Neuronal stem cell (in vitro differentiated cells): ENCODE measurements at regions not wholly inside any gene's neighbourhood (a gene's known extent, or its start where the extent isn't known, plus 50 kb on each side); places are given as distances from the start of the nearest gene placed in this dataset.

Source experiments
- DNase-seq: peaks from one replicate; pipeline ENCODE4 v3.0.0-alpha.2; 2013; ENCODE audit warnings: low spot score
- H2AFZ ChIP-seq: one replicate; pipeline ENCODE4 v1.6.1; 2013; ENCODE audit warnings: mild to moderate bottlenecking, low read length, inconsistent platforms
- H2AK5ac ChIP-seq: 2 replicates; pipeline ENCODE4 v1.6.1; 2013; ENCODE audit warnings: low read depth, mild to moderate bottlenecking, inconsistent platforms, low read length, moderate library complexity, mixed read lengths
- H2BK120ac ChIP-seq: 2 replicates; pipeline ENCODE4 v1.6.1; 2013; ENCODE audit warnings: low read depth, mild to moderate bottlenecking, inconsistent platforms, low read length, moderate library complexity, mixed read lengths
- H2BK12ac ChIP-seq: one replicate; pipeline ENCODE4 v1.6.1; 2013; ENCODE audit warnings: low read length, inconsistent platforms
- H2BK15ac ChIP-seq: 2 replicates; pipeline ENCODE4 v1.6.1; 2013; ENCODE audit warnings: mild to moderate bottlenecking, low read length, inconsistent platforms, mixed read lengths
- H2BK5ac ChIP-seq: one replicate; pipeline ENCODE4 v1.6.1; 2013; ENCODE audit warnings: inconsistent platforms, mild to moderate bottlenecking, low read length, moderate library complexity
- H3K14ac ChIP-seq: one replicate; pipeline ENCODE4 v1.6.1; 2013; ENCODE audit warnings: low read length, inconsistent platforms
- H3K18ac ChIP-seq: 2 replicates; pipeline ENCODE4 v1.6.1; 2013; ENCODE audit warnings: low read length, inconsistent platforms
- H3K23ac ChIP-seq: 2 replicates; pipeline ENCODE4 v1.6.1; 2013; ENCODE audit warnings: low read depth, mild to moderate bottlenecking, mixed read lengths, low read length, inconsistent platforms; ENCODE audit not compliant: poor library complexity
- H3K27ac ChIP-seq: replicated peaks from 3 replicates; pipeline ENCODE4 v1.5.1; 2013; ENCODE audit warnings: low read length, inconsistent platforms
- H3K27me3 ChIP-seq, 3 experiments: 2 replicates each; pipeline ENCODE4 v1.6.1; 2013; ENCODE audit warnings: low read length in 3 of 3, mild to moderate bottlenecking in 2 of 3, inconsistent platforms in 1 of 3, low read depth in 1 of 3, mixed read lengths in 1 of 3, moderate library complexity in 1 of 3; ENCODE audit not compliant: control insufficient read depth in 3 of 3, insufficient read depth in 3 of 3
- H3K36me3 ChIP-seq, 2 donors: replicated peaks in 1 of 2; 2 replicates each; pipeline ENCODE4 v1.6.1; 2013; ENCODE audit warnings: low read length in 2 of 2; ENCODE audit not compliant: control insufficient read depth in 2 of 2, insufficient read depth in 2 of 2
- H3K4ac ChIP-seq: 2 replicates; pipeline ENCODE4 v1.6.1; 2013; ENCODE audit warnings: inconsistent platforms, mild to moderate bottlenecking, low read length, moderate library complexity
- H3K4me1 ChIP-seq, 2 donors: 1 replicate in 1 of 2; 2 replicates in 1 of 2; pipeline ENCODE4 v1.6.1; 2013; ENCODE audit warnings: low read length in 2 of 2, low read depth in 1 of 2; ENCODE audit not compliant: control insufficient read depth in 2 of 2, insufficient read depth in 1 of 2
- H3K4me2 ChIP-seq: one replicate; pipeline ENCODE4 v1.6.1; 2013; ENCODE audit warnings: mild to moderate bottlenecking, low read length, inconsistent platforms; ENCODE audit not compliant: insufficient read depth, poor library complexity, severe bottlenecking
- H3K4me3 ChIP-seq, 2 donors: 2 replicates each; pipeline ENCODE4 v1.5.1; 2013; ENCODE audit warnings: low read length in 2 of 2, mild to moderate bottlenecking in 2 of 2, inconsistent platforms in 1 of 2, moderate library complexity in 1 of 2
- H3K79me1 ChIP-seq: one replicate; pipeline ENCODE4 v1.6.1; 2013; ENCODE audit warnings: low read depth, mild to moderate bottlenecking, inconsistent platforms, low read length, moderate library complexity
- H3K9ac ChIP-seq: one replicate; pipeline ENCODE4 v1.6.1; 2013; ENCODE audit warnings: mild to moderate bottlenecking, low read depth, low read length, inconsistent platforms; ENCODE audit not compliant: poor library complexity
- H3K9me3 ChIP-seq, 2 donors: replicated peaks in 1 of 2; 2 replicates each; pipeline versions ENCODE3 to v1.6.1; 2013; ENCODE audit warnings: low read length in 2 of 2, mild to moderate bottlenecking in 2 of 2, inconsistent platforms in 1 of 2, low read depth in 1 of 2, mixed read lengths in 1 of 2, moderate library complexity in 1 of 2; ENCODE audit not compliant: control insufficient read depth in 2 of 2, insufficient read depth in 1 of 2
- H4K8ac ChIP-seq: one replicate; pipeline ENCODE4 v1.6.1; 2013; ENCODE audit warnings: low read depth, mild to moderate bottlenecking, inconsistent platforms, low read length, moderate library complexity
- H4K91ac ChIP-seq: one replicate; pipeline ENCODE4 v1.6.1; 2013; ENCODE audit warnings: low read length, low read depth, mild to moderate bottlenecking, inconsistent platforms; ENCODE audit not compliant: poor library complexity
- WGBS, 2 donors: extraction: QIAGEN DNeasy Blood & Tissue Kit; methylation state at CpG; one replicate each; pipeline ENCODE4 v1.1.7; 2013; ENCODE audit warnings: missing lambda C conversion rate in 2 of 2, mixed read lengths in 1 of 2; ENCODE audit not compliant: insufficient read length in 2 of 2, insufficient replicate concordance in 1 of 2; ENCODE audit errors: extremely low coverage in 2 of 2; 5-methylcytosine and 5-hydroxymethylcytosine counted together

DNA sequence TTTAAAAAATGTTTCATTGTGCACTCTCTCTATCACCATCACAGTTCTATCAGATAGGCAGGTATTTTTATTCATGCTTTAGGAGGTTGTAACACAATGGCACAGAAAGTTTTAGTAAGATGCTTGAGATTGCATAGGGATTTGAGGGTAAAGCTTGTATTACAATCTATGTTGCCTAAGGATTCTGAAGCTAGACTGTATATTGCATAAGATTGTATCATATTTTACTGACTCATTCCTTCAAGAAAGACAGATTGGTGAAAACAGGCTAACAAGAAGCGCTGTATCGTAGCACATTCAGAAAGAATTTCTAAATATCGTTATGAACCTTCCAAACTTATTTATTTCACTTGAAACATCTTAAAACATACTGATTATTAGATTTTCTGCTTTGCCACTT, 577.7 kb downstream of the EBF1 start:
- H3K79me1 ChIP-seq = no peaks in the 10 kb centered on the region
- no peak overlapping the region for H3K4me3 ChIP-seq
- H3K4ac ChIP-seq = no peak overlapping the region
- no peak overlapping the region for H2BK12ac ChIP-seq
- H2BK5ac ChIP-seq = no peak overlapping the region
- WGBS, 2 donors = no CpG with 5 or more reads among the region's 3 CpGs
- no peak overlapping the region for H2AFZ ChIP-seq
- H3K4me2 ChIP-seq = no peak overlapping the region
- H3K9me3 ChIP-seq = no peaks in the 10 kb centered on the region
- H3K18ac ChIP-seq = no peak overlapping the region
- H2BK15ac ChIP-seq = no peak overlapping the region
- no peak overlapping the region for H3K14ac ChIP-seq
- H4K8ac ChIP-seq = no peak overlapping the region
- H3K27ac ChIP-seq = no peak overlapping the region
- no peak overlapping the region for H2BK120ac ChIP-seq
- no peaks in the 10 kb centered on the region for H3K27me3 ChIP-seq
- H3K4me1 ChIP-seq = no peaks in the 10 kb centered on the region
- no peak overlapping the region for H2AK5ac ChIP-seq
- H3K36me3 ChIP-seq = no peaks in the 10 kb centered on the region
- no peak overlapping the region for H4K91ac ChIP-seq
- no peak overlapping the region for H3K23ac ChIP-seq
- H3K9ac ChIP-seq = no peak overlapping the region
- DNase-seq = no peak

DNA sequence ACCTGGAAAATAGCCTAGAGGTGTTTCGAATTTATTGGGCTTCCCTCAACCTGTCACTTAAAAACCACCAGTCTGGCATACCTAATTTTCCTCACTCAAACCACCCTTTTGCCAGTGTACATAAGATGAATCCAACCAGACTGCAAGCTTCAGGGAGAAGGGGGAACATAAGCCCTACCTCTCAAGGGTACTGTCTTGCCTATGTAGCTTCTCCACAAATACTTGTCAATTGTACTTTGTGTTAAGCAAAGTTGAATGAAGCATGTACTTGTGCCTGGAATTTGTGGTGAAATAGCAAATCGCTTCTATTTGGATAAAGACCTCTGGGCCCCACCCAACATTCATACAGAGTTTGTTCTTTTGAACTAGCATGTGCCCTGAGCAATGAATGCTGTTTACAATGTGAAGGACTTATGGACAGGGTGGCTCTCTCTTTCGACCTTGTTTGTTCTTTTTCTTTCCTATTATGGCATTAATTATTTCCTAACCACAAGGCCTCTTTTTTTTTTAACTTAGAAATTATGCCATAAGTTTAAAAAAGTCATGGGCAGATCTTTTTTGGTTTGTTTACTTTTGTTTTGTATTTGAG, 580.2 kb downstream of the EBF1 start:
- Histone ChIP-seq H3K79me1 (no peaks in the 10 kb centered on the region), H3K36me3 (no peaks in the 10 kb centered on the region), H3K14ac (no peak overlapping the region), H3K4me1 (no peaks in the 10 kb centered on the region), H4K8ac (no peak overlapping the region), H2AFZ (no peak overlapping the region), H3K27me3 (no peaks in the 10 kb centered on the region), H3K18ac (no peak overlapping the region), H2AK5ac (no peak overlapping the region), H2BK12ac (no peak overlapping the region), H2BK120ac (no peak overlapping the region), H2BK5ac (no peak overlapping the region), H3K9me3 (no peaks in the 10 kb centered on the region), H3K4me2 (no peak overlapping the region), H2BK15ac (no peak overlapping the region), H3K23ac (no peak overlapping the region), H3K4me3 (no peak overlapping the region), H3K27ac (no peak overlapping the region), H3K4ac (no peak overlapping the region), H4K91ac (no peak overlapping the region), H3K9ac (no peak overlapping the region)
- WGBS, 2 donors = no CpG with 5 or more reads among the region's 3 CpGs
- DNase-seq = no peak

DNA sequence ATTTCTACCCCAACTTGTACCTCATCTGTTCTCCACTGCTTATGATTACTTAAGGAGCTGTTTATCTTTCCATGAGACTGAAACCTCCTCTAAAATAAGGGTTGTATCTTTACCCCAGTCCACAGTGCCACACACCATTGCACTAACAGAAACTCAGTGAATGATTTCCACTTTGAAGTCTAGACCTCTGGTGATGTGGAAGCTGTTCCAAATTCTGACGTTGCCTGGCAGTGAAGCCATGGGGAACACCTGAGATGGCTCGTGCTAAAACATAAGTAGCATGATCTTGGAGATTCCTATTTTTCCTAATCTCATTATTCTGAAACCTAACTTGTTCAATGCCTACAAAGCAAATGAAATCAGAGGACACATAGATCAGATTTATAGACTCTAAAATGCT, 583.2 kb downstream of the EBF1 start:
- no peak overlapping the region for H3K23ac ChIP-seq
- WGBS, 2 donors = no CpG with 5 or more reads among the region's 2 CpGs
- H3K4me1 ChIP-seq = no peaks in the 10 kb centered on the region

DNA sequence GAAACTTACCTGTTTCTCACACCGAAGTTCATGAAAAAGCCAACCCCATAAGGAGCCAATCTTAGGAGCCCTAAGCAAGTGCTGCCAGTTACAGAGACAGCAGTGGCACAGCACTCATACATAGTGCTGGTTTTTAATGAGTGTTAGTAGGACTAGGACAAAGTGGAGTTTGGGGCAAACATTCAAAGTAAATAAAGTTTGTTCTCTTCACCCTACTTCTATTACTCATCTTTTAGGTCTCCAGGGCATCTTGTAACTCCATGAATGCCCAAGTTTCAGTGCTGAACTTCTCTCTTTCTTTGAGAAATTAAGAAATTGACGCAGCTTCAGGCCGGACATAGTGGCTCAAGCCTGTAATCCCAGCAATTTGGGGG, 584.7 kb downstream of the EBF1 start:
- no peak overlapping the region for H4K91ac ChIP-seq
- H3K18ac ChIP-seq = no peak overlapping the region
- no peak overlapping the region for H2AK5ac ChIP-seq
- H3K4me3 ChIP-seq = no peak overlapping the region
- no peaks in the 10 kb centered on the region for H3K79me1 ChIP-seq
- H3K36me3 ChIP-seq = no peaks in the 10 kb centered on the region
- no peak overlapping the region for H3K4ac ChIP-seq
- no peak overlapping the region for H3K14ac ChIP-seq
- H2BK12ac ChIP-seq = no peak overlapping the region
- H2BK120ac ChIP-seq = no peak overlapping the region
- H3K4me1 ChIP-seq = no peaks in the 10 kb centered on the region
- H2BK5ac ChIP-seq = no peak overlapping the region
- no peaks in the 10 kb centered on the region for H3K9me3 ChIP-seq
- no peak overlapping the region for H3K4me2 ChIP-seq
- H3K23ac ChIP-seq = no peak overlapping the region
- H3K27ac ChIP-seq = no peak overlapping the region
- no CpG with 5 or more reads among the region's 3 CpGs for WGBS, 2 donors
- no peak overlapping the region for H2BK15ac ChIP-seq
- no peak overlapping the region for H4K8ac ChIP-seq
- H2AFZ ChIP-seq = no peak overlapping the region
- no peak for DNase-seq
- no peak overlapping the region for H3K9ac ChIP-seq
- H3K27me3 ChIP-seq = no peaks in the 10 kb centered on the region

More for the DNA sequence above, 583.2 kb downstream of the EBF1 start:
- H2AK5ac ChIP-seq = no peak overlapping the region
- no peak overlapping the region for H3K4ac ChIP-seq
- no peak overlapping the region for H2BK120ac ChIP-seq
- H3K14ac ChIP-seq = no peak overlapping the region
- no peak overlapping the region for H3K4me2 ChIP-seq
- no peaks in the 10 kb centered on the region for H3K9me3 ChIP-seq
- H3K9ac ChIP-seq = no peak overlapping the region
- no peaks in the 10 kb centered on the region for H3K27me3 ChIP-seq
- no peak overlapping the region for H2BK12ac ChIP-seq
- no peak overlapping the region for H3K27ac ChIP-seq
- H3K36me3 ChIP-seq = no peaks in the 10 kb centered on the region
- H3K4me3 ChIP-seq = no peak overlapping the region
- no peak overlapping the region for H3K18ac ChIP-seq
- no peak overlapping the region for H2AFZ ChIP-seq
- H4K8ac ChIP-seq = no peak overlapping the region
- no peak for DNase-seq
- no peak overlapping the region for H4K91ac ChIP-seq
- H3K79me1 ChIP-seq = no peaks in the 10 kb centered on the region
- no peak overlapping the region for H2BK15ac ChIP-seq
- no peak overlapping the region for H2BK5ac ChIP-seq
